H9 (cell line): ENCODE measurements at regions not wholly inside any gene's neighbourhood (a gene's known extent, or its start where the extent isn't known, plus 50 kb on each side); places are given as distances from the start of the nearest gene placed in this dataset.

Experiments used
- DNase-seq: peaks from one replicate; pipeline ENCODE4 v3.0.0-alpha.2; 2017
- H2AFZ ChIP-seq: one replicate; pipeline ENCODE4 v1.6.1; 2013; ENCODE audit warnings: mild to moderate bottlenecking, low read length, control low read depth, moderate library complexity
- H2AK5ac ChIP-seq: 2 replicates; pipeline ENCODE4 v1.6.1; 2013; ENCODE audit warnings: low read length, control low read depth, mixed read lengths; ENCODE audit not compliant: insufficient read length
- H2BK120ac ChIP-seq: one replicate; pipeline ENCODE4 v1.6.1; 2013; ENCODE audit warnings: low read depth, mild to moderate bottlenecking, low read length, control low read depth, inconsistent platforms; ENCODE audit not compliant: poor library complexity, severe bottlenecking
- H2BK12ac ChIP-seq: 2 replicates; pipeline ENCODE4 v1.6.1; 2013; ENCODE audit warnings: low read length, control low read depth, mixed read lengths, low read depth; ENCODE audit not compliant: insufficient read length
- H2BK15ac ChIP-seq: 2 replicates; pipeline ENCODE4 v1.6.1; 2013; ENCODE audit warnings: low read depth, low read length, control low read depth
- H2BK20ac ChIP-seq: one replicate; pipeline ENCODE4 v1.6.1; 2013; ENCODE audit warnings: low read depth, mild to moderate bottlenecking, low read length, control low read depth, inconsistent platforms; ENCODE audit not compliant: poor library complexity, severe bottlenecking
- H2BK5ac ChIP-seq: 2 replicates; pipeline ENCODE4 v1.6.1; 2013; ENCODE audit warnings: low read length, control low read depth, mixed read lengths; ENCODE audit not compliant: insufficient read length
- H3K14ac ChIP-seq: 2 replicates; pipeline ENCODE4 v1.6.1; 2013; ENCODE audit warnings: low read length, control low read depth; ENCODE audit not compliant: insufficient read depth
- H3K18ac ChIP-seq: 2 replicates; pipeline ENCODE4 v1.6.1; 2013; ENCODE audit warnings: low read depth, mild to moderate bottlenecking, mixed read lengths, low read length, control low read depth; ENCODE audit not compliant: insufficient read length
- H3K23ac ChIP-seq: 2 replicates; pipeline ENCODE4 v1.6.1; 2013; ENCODE audit warnings: low read length, control low read depth, mixed read lengths, low read depth; ENCODE audit not compliant: insufficient read length
- H3K23me2 ChIP-seq: 2 replicates; pipeline ENCODE4 v1.6.1; 2013; ENCODE audit warnings: low read depth, mild to moderate bottlenecking, mixed read lengths, low read length, control low read depth; ENCODE audit not compliant: insufficient read length, poor library complexity, severe bottlenecking
- H3K27ac ChIP-seq: 2 replicates; pipeline ENCODE4 v1.5.1; 2013; ENCODE audit warnings: low read length, control low read depth, mixed read lengths, low read depth; ENCODE audit not compliant: insufficient read length
- H3K27me3 ChIP-seq: 2 replicates; pipeline ENCODE4 v1.6.1; 2013; ENCODE audit warnings: low read length, control low read depth, inconsistent platforms; ENCODE audit not compliant: insufficient read depth
- H3K4ac ChIP-seq: 2 replicates; pipeline ENCODE4 v1.6.1; 2013; ENCODE audit warnings: low read depth, mild to moderate bottlenecking, control low read depth, inconsistent platforms, low read length, moderate library complexity
- H3K4me1 ChIP-seq: 2 replicates; pipeline ENCODE4 v1.6.1; 2013; ENCODE audit warnings: low read length, control low read depth, inconsistent platforms; ENCODE audit not compliant: insufficient read depth
- H3K4me2 ChIP-seq: 2 replicates; pipeline ENCODE4 v1.6.1; 2013; ENCODE audit warnings: low read length, control low read depth, mixed read lengths; ENCODE audit not compliant: insufficient read length, insufficient read depth
- H3K56ac ChIP-seq: 2 replicates; pipeline ENCODE4 v1.6.1; 2013; ENCODE audit warnings: low read depth, mild to moderate bottlenecking, mixed read lengths, low read length, control low read depth; ENCODE audit not compliant: insufficient read length
- H3K79me1 ChIP-seq: 2 replicates; pipeline ENCODE4 v1.6.1; 2013; ENCODE audit warnings: low read depth, mild to moderate bottlenecking, moderate library complexity, low read length, control low read depth, inconsistent platforms; ENCODE audit not compliant: insufficient read depth, poor library complexity, severe bottlenecking
- H3K79me2 ChIP-seq: 2 replicates; pipeline ENCODE4 v1.6.1; 2013; ENCODE audit warnings: low read length, control low read depth, inconsistent platforms; ENCODE audit not compliant: insufficient read depth
- H3K9ac ChIP-seq: 2 replicates; pipeline ENCODE4 v1.6.1; 2013; ENCODE audit warnings: low read length, control low read depth, mixed read lengths; ENCODE audit not compliant: insufficient read length; ENCODE audit errors: extremely low read depth
- H3K9me3 ChIP-seq: one replicate; pipeline ENCODE4 v1.6.1; 2013; ENCODE audit warnings: low read depth, low read length, inconsistent platforms; ENCODE audit not compliant: control insufficient read depth
- H3T11ph ChIP-seq: one replicate; pipeline ENCODE4 v1.6.1; 2013; ENCODE audit warnings: mild to moderate bottlenecking, low read length, control low read depth, inconsistent platforms
- H4K20me1 ChIP-seq: one replicate; pipeline ENCODE4 v1.6.1; 2013; ENCODE audit not compliant: control insufficient read depth, insufficient read length, insufficient read depth
- H4K5ac ChIP-seq: 2 replicates; pipeline ENCODE4 v1.6.1; 2013; ENCODE audit warnings: low read depth, mild to moderate bottlenecking, mixed read lengths, low read length, control low read depth; ENCODE audit not compliant: insufficient read length
- H4K8ac ChIP-seq: replicated peaks from 2 replicates; pipeline ENCODE4 v1.6.1; 2013; ENCODE audit warnings: low read length, control low read depth, mixed read lengths, low read depth; ENCODE audit not compliant: insufficient read length
- H4K91ac ChIP-seq: 2 replicates; pipeline ENCODE4 v1.6.1; 2013; ENCODE audit warnings: low read depth, mild to moderate bottlenecking, moderate library complexity, mixed read lengths, low read length, control low read depth; ENCODE audit not compliant: insufficient read length
- H3K27ac Mint-ChIP-seq, 3 experiments: 2 replicates in 2 of 3; 3 replicates in 1 of 3; pipeline ENCODE4 v1.8.0; 2020 to 2021; ENCODE audit warnings: mixed read lengths in 3 of 3, mild to moderate bottlenecking in 1 of 3, moderate library complexity in 1 of 3
- H3K27me3 Mint-ChIP-seq: 2 replicates; pipeline ENCODE4 v1.8.0; 2021; ENCODE audit warnings: low read depth, mild to moderate bottlenecking, moderate library complexity, mixed read lengths
- H3K36me3 Mint-ChIP-seq, 3 experiments: 2 replicates in 2 of 3; 3 replicates in 1 of 3; pipeline ENCODE4 v1.8.0; 2020 to 2021; ENCODE audit warnings: low read depth in 3 of 3, mixed read lengths in 3 of 3; ENCODE audit not compliant: insufficient read depth in 1 of 3
- H3K4me1 Mint-ChIP-seq, 2 experiments: 2 replicates each; pipeline ENCODE4 v1.8.0; 2020; ENCODE audit warnings: mixed read lengths in 2 of 2
- H3K4me3 Mint-ChIP-seq, 2 experiments: 2 replicates in 1 of 2; 3 replicates in 1 of 2; pipeline ENCODE4 v1.8.0; 2020 to 2021; ENCODE audit warnings: mild to moderate bottlenecking in 2 of 2, mixed read lengths in 2 of 2, moderate library complexity in 1 of 2
- H3K9me3 Mint-ChIP-seq, 2 experiments: 2 replicates in 1 of 2; 3 replicates in 1 of 2; pipeline ENCODE4 v1.8.0; 2020; ENCODE audit warnings: mild to moderate bottlenecking in 2 of 2, mixed read lengths in 2 of 2, moderate library complexity in 1 of 2
- CTCF ChIP-seq: fragments of 200-600 bp; sonication (generic); conservative IDR thresholded peaks from 3 replicates; pipeline ENCODE4 v1.8.0; 2021; ENCODE audit warnings: antibody characterized with exemption, mild to moderate bottlenecking
- WGBS: extraction: QIAGEN DNeasy Blood & Tissue Kit; methylation state at CpG from one replicate; pipeline ENCODE4 v1.1.7; 2013; ENCODE audit warnings: missing lambda C conversion rate, low lambda C conversion rate, mixed read lengths; ENCODE audit not compliant: insufficient read length; ENCODE audit errors: extremely low coverage; 5-methylcytosine and 5-hydroxymethylcytosine counted together

GRCh38 chr22:49452362-49452946 is 375.2 kb downstream of the BRD1 start:
- 100% methylated on average over 1 of the region's 2 CpGs for WGBS
- Histone ChIP-seq H4K8ac (no peak overlapping the region), H2BK120ac (no peak overlapping the region), H3T11ph (no peak overlapping the region), H3K18ac (no peak overlapping the region), H4K91ac (no peak overlapping the region), H3K27me3 (peaks cover 9% of the 10 kb centered on the region; the same call in 1 of the 2 replicates), H3K23ac (no peak overlapping the region), H3K9me3 (no peaks in the 10 kb centered on the region), H3K27ac (no peak overlapping the region), H2BK15ac (no peak overlapping the region), H3K56ac (no peak overlapping the region), H2BK5ac (no peak overlapping the region), H3K79me1 (no peaks in the 10 kb centered on the region), H3K4me2 (no peak overlapping the region), H3K9ac (no peak overlapping the region), H2BK20ac (no peak overlapping the region), H2BK12ac (no peak overlapping the region), H3K23me2 (no peaks in the 10 kb centered on the region), H3K4me1 (peaks cover 4% of the 10 kb centered on the region; the same call in 1 of the 2 replicates), H3K14ac (no peak overlapping the region), H4K5ac (no peak overlapping the region), H2AFZ (no peak overlapping the region), H3K4ac (no peak overlapping the region), H4K20me1 (no peaks in the 10 kb centered on the region), H3K79me2 (no peaks in the 10 kb centered on the region), H2AK5ac (no peak overlapping the region)
- no peak for TF ChIP-seq CTCF
- H3K4me1 Mint-ChIP-seq, result peaks cover 35 to 42% of the 10 kb centered on the region in 2 experiments
- no peak overlapping the region for H3K27ac Mint-ChIP-seq
- H3K27me3 Mint-ChIP-seq, result peaks cover 30% of the 10 kb centered on the region
- H3K9me3 Mint-ChIP-seq, result peaks cover 0 to 3% of the 10 kb centered on the region in 2 experiments; a peak in 2 of 5 replicates
- H3K4me3 Mint-ChIP-seq, result no peak overlapping the region
- H3K36me3 Mint-ChIP-seq, result no peaks in the 10 kb centered on the region
- no peak for DNase-seq
